Astrocyte of the cerebellum (primary cell): ENCODE measurements at regions not wholly inside any gene's neighbourhood (a gene's known extent, or its start where the extent isn't known, plus 50 kb on each side); places are given as distances from the start of the nearest gene placed in this dataset.
A peak's percentile ranks its signal among the peaks of the same experiment; 100 is the strongest.

ENCODE experiments used
- DNase-seq: peaks from one replicate; pipeline ENCODE4 v3.0.0-alpha.2; 2011; ENCODE audit warnings: low read depth
- H3K4me3 ChIP-seq: 2 replicates; pipeline ENCODE4 v1.5.1; 2011; ENCODE audit warnings: mild to moderate bottlenecking, low read depth, low read length, moderate library complexity
- CTCF ChIP-seq: IDR thresholded peaks from 2 replicates; pipeline ENCODE4 v1.5.1; 2012; ENCODE audit warnings: low read length, low read depth, moderate library complexity, mild to moderate bottlenecking; ENCODE audit errors: missing control alignments
- in situ Hi-C: cut with HindIII; loops from 2 replicates; pipeline ENCODE4 v1.10.0; 2017; ENCODE audit warnings: low sequenced_read_pairs

GRCh38 chr12:107436376-107436775 is 249.2 kb upstream of the PWP1 start:
- in situ Hi-C loops: no loop called here
- DNase-seq: peak; percentile 72
- no peak overlapping the region for H3K4me3 ChIP-seq
- no peak for TF ChIP-seq CTCF

- H3K4me3 ChIP-seq: no peak overlapping the region
- TF ChIP-seq CTCF: no peak
- in situ Hi-C loops: no loop called here
- DNase-seq: no peak
Measured at GRCh38 chr12:107436836-107437235, 248.8 kb upstream of the PWP1 start.

- no peak for DNase-seq
- in situ Hi-C loops: no loop called here
- no peak overlapping the region for H3K4me3 ChIP-seq
- TF ChIP-seq CTCF: no peak
Measured at GRCh38 chr12:107437954-107438353, 247.6 kb upstream of the PWP1 start.

GRCh38 chr12:107439026-107439738 is 246.4 kb upstream of the PWP1 start:
- H3K4me3 ChIP-seq: no peak overlapping the region
- in situ Hi-C loops: no loop called here
- TF ChIP-seq CTCF: no peak
- DNase-seq: no peak

GRCh38 chr12:107440606-107441005 is 245.0 kb upstream of the PWP1 start:
- DNase-seq: no peak
- in situ Hi-C loops: no loop called here
- no peak for TF ChIP-seq CTCF
- H3K4me3 ChIP-seq: no peak overlapping the region

GRCh38 chr12:107441665-107442300 is 243.8 kb upstream of the PWP1 start:
- peak; percentile 46 for DNase-seq

More at GRCh38 chr12:107441665-107442300, 243.8 kb upstream of the PWP1 start:
- in situ Hi-C loops: no loop called here
- peak overlapping the region; percentile 11 for H3K4me3 ChIP-seq
- no peak for TF ChIP-seq CTCF
